ENCODE measurements at regions not wholly inside any gene's neighbourhood (a gene's known extent, or its start where the extent isn't known, plus 50 kb on each side); places are given as distances from the start of the nearest gene placed in this dataset.

DNA sequence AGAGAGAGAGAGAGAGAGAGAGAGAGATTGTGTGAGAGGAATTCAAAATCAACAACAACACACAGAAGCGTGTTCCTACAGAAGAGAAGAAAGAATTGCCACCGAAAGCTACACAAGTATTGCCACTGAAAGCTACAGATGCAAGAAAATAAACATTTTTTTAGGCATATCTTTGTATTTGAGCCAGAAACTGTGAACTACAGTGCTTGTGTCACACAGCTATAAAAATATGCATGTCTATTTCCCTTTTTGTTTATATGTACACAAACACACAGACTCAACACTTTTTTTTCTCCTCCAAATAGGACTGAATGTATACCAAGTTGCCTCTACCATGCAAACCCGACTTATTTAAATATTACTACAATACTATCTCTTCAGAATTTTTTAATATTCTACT lies 290.4 kb downstream of the SLITRK5 start:
- TF ChIP-seq CTCF (conservative IDR thresholded peaks at IDR 0.05; ENCODE audit: low read depth, low read length) (no peak), USF2 (IDR thresholded peaks at IDR 0.05; ENCODE audit: low read depth, low read length) (no peak), CEBPB (IDR thresholded peaks at IDR 0.05; ENCODE audit: low read depth, low read length) (no peak), POLR2A (IDR thresholded peaks at IDR 0.05; ENCODE audit: low read depth, low read length) (no peak), ELK1 (IDR thresholded peaks at IDR 0.05; ENCODE audit: borderline replicate concordance, low read depth, low read length) (no peak), MAFK (IDR thresholded peaks at IDR 0.05; ENCODE audit: low read depth, low read length) (no peak)

Data from IMR-90 (cell line).